ENCODE measurements at regions not wholly inside any gene's neighbourhood (a gene's known extent, or its start where the extent isn't known, plus 50 kb on each side); places are given as distances from the start of the nearest gene placed in this dataset.
"Not testable (repeated sequence)": the region's sequence is repeated elsewhere in the genome, so short reads cannot be mapped to it uniquely, and the experiment has no call there.

DNA sequence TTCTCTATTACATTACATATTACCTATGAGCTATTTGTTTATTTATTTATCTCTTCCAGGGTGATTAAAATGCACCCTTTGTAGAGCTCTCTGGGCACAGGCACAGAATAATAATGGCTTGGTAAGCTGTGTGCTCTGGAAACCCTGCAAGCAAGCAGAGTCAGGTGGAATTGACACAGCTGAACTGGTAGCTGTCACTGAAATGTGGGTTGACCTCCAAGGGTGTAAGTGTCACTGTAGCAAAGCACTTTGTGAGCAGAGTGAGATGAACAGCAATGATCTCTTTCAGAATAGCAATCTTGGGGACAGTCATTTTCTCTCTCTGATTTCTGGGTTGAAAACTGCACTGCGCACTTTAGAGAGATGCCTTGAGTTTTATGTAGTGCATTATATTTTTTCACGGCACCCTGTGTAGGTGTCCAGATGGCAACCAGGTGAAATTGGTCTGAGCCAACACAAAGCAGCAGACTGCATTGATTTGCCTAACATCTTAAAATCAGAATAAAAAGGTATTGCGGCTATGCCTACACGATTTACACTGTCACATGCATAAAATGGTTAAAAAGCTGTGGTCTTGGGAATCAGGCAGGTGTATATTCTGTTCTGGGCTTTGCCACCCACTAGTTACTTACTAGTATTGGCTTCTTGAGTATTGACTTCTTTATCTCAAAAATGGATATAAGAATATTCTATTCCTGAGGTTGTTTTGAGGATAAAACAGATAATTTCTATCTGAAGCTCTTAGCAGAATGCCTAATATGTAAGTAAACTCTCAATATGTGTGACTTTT lies 450.3 kb downstream of the RAPGEF2 start:
- DNase-seq, result no peak

DNA sequence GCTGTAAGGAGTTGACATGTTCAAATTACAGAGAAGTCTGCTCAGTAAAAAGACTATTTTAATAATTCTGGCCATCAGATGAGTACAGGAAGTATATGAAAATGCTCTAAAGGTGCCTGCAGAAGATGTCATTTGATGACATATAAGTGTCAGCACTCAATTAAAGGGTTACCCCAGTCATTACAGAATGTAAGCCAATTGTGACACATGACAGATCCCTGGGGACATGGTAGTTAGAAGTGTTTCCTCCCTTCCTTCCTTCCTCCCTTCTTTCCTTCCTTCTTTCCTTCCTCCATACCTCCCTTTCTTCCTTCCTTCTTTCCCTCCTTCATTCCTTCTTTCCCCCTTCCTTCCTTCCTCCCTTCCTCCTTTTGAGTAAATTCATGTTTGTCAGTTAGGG lies 453.0 kb downstream of the RAPGEF2 start:
- DNase-seq, result no peak

DNA sequence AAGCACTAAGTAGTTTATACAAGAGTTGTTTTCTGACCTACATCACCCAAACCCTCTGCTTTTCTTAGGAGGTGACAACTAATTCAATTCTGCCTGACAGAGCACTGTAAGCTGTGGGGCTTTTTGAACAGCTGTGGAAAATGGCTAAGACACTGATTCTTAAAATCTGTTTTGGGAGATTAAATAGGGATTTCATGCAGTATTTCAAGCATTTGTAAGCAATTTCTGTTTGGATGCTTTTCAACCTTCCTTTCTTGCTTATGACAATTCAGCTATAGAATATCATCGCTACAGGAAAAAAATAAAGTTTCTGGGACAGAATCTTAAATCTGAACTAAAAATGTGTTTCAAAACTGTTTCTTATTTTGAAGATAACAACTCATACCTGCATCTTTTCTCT lies 459.5 kb downstream of the RAPGEF2 start:
- no peak for DNase-seq

DNA sequence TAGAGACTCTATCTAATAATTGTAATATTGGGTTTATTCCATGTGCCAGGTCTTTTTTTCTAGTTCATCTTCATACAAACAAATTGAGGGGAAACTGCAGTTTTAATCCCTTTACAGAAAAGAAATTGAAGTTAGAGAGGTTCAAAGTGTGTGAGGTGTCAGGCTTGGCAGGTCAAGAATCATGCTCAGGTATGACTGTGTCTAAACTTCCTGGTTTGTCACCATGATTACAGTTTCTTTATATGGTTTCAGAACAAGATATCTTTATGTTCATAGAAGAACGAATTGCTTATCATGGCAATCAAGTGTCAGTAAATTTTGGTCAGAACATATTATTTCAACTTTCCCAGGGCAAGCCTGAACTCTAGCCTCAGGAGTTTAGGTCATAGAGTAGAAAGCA lies 460.4 kb downstream of the RAPGEF2 start:
- no peak for DNase-seq

DNA sequence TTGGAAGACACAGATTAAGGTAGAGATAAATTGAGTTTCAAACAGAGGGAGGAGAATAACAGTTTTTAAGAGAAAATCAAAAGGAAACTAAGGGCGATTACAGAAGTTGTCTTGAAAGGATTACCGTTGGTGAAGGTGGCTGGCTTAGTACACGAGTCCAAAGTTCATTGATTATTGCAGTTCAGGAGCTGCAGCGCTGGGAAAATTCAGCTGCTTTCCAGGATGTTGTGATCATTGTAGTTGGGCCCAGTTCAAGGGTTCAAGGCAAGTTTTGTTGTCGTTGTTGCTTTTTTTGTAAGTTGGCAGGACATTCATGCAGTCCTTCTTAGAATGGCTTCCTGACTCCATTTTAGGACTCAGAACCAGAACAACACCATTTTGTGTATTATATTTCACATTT lies 461.7 kb downstream of the RAPGEF2 start:
- no peak for DNase-seq

DNA sequence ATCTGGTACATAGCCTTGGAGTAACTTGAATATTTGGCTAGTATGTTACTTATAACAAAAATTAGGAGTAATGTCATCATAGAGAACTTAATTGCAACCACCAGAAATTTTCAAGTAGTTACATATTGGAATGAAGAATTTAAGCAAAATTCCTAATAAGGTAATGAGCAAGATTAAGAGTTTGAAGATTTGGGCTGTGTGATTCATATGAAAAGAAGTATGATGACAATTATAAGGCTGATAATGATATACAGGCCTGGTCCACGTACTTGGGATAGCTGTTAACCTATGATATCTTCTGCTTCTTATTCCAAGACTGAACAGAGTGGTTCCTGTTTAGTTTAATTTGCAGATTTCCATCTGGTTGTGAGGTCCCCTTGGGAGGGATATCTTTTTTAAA lies 463.9 kb downstream of the RAPGEF2 start:
- DNase-seq, result no peak

DNA sequence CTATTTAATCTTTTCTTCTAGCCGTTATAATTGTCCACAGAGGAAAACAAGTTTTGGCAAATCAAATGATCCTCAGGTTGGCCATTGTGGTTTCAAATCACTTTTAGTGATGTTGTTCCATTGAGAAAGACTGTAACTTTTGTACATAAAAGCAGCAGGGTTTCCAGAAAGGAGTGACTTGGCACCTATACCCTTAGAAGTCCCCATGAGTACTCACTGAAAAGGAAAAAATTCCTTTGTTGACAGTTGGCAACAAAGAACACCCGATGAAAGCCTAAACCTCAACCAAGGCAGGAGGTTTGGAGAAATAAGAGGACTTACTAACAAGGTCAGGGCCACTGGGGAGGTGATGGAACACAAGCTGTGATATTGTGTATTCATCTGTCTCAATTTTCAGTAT lies 474.4 kb downstream of the RAPGEF2 start:
- DNase-seq, result no peak

DNA sequence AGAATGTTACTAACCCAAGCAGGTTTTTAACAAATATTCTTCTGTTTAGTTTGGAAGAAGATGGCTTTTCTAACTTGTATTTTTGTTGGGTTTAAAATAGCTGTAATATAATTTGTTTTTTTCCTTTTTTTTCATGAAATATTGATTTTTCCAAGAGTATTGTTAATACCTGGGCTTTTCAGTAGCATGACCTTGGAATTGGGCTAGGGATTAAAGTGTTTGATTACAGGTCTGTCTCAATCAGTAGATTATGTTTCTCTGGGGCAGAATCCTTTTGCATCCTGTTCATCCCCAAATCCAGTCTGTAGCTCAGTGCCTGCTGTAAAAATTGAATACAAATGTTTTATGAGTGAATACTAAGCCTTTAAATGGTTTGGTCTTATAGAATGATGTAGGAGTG lies 479.8 kb downstream of the RAPGEF2 start:
- no peak for DNase-seq

DNA sequence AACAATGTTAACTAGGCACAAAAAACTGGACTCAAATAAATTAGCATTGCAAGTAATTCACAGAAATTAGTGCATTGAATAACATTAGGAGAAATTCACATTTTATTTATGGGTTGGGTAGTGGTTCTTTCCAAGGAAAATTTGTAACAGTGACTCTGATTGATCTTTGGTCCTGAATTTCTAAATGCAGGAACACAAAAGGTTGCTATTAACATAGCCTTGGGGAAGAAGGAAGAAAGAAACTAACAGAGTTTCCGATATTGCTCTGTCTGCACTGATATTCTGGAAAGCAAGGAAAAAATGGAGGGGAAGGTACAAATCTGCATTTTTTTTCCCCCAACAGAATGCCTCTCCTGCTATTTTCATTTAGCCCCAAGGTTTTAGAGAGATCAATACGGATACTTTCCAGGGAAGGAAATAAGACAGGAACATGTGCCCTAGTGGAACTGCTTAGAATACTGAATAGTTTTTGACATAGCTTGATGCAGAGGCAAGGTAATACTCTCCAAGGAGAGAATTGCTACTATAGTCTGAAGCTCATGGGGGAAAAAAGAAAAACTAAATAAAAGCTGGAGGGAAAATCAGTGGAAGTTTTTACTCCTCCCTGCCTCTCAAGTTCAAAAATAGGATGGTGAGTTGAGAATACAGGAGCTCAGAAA lies 490.1 kb downstream of the RAPGEF2 start:
- no peak for DNase-seq

DNA sequence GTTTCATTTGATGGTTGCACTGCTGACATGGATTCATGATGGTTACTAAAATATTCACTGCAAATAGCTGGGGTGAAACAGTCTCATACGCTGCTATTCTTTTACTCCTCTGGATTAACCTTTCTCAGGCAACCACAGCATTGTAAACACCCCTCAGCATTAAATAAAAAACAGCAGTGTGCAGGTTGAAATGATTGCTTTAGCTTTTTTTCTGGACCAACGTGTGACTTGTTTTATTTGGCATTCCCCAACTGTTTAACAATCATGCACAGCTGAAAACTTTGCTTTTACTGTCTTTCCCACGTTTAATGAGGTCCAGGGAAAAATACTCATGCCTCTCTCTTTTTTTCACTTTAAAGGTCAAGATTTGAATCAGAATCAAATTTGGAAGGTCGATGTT lies 490.8 kb downstream of the RAPGEF2 start:
- no peak for DNase-seq

DNA sequence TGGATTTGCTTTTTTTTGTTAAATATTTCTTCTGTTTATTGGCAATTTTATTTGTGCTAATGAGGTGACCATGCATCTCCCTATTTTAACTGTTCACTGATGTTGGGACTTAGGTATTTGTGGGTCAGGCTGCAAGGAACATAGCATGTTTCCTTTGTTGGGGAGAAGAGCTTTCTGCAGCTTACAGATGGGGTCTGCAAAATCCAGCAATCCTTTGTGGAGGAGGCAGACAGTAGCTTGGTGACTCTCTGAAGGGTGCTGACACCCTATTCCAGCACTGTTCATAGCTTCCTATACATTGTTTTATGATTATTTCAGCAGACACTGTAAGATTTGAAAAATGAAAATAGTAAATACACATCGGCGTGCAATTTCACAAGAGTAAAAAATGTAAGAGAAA lies 491.7 kb downstream of the RAPGEF2 start:
- no peak for DNase-seq

DNA sequence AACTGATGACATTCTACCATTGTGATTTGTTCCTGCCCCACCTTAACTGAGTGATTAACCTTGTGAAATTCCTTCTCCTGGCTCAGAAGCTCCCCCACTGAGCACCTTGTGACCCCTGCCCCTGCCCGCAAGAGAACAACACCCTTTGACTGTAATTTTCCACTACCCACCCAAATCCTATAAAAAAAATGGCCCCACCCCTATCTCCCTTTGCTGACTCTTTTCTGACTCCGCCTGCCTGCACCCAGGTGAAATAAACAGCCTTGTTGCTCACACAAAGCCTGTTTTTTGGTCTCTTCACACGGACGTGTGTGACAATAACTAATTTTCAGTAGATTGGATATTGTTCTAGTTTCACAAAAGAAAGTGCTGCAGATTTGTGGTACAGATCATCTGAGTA lies 492.2 kb downstream of the RAPGEF2 start:
- not testable (repeated sequence) for DNase-seq

DNA sequence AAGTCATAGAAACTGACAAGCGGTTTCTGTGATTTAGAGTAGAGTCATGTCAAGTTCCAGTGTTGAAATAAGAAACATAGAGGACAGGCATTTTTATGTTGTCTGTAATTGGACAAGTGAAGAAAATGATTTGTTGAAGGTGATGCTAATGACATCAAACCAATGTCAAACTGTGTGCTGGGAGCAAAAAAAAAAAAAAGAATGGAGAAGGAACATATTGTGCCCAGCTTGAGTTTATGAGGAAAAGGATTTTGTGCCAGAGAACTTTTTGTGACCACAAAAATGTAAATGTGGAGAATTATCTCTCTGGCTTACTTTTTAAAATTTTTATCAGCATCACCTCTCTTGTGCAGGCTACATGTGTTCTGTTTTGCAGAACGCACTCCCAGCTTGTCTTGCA lies 495.7 kb downstream of the RAPGEF2 start:
- no peak for DNase-seq

DNA sequence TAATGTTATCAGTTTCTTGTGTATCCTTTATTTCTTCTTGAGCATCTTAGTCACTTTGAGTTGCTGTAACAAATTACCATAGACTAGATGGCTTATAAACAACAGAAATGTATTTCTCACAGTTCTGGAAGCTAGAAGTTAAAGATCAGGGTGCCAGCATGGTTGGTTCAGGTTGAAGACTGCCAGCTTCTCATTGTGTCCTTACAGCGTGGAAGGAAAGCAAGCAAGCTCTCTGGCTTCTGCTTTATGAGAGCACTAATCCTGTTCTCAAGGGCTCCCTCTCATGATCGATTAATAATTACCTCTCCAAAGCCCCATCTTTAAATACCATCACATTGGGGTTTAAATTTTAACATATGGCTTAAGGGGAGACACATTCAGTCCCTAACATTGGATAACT lies 497.2 kb downstream of the RAPGEF2 start:
- DNase-seq, result no peak

DNA sequence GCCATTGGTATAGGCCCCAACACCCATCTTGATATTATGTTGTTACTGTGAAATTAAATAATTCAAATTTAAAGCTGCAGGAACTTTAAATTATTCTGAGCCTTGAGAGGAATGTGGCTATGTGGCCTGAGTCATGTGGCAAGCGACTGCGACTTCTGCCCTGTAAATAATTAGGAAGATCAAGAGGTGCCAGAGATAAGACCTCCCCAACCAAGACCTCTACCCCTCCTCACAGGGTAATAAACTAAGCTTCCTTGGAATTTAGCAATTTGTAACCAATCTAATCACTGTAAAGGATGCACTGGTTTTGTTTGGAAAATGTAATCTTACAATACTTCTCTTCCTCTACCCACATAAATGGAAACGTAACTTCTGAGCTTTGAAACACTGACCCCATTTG lies 501.9 kb downstream of the RAPGEF2 start:
- DNase-seq, result no peak

DNA sequence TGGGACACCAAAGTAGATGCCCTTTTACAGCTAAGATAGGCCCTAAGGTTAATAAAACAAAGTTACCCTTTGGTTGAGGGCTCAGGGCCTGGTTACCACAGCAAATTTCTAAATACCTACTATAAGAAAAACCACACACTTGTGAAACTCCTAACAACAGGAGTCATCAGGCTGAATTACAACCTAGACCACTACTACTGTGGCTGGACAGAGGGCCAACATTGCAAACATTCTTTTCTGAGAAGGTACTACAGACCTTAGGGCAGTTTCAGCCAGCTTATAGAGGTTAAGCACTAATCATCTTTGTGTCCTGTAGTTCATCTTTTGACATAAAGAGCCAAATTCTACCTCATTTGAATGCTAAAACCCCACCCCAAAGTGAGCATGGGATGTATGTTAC lies 504.0 kb downstream of the RAPGEF2 start:
- no peak for DNase-seq

DNA sequence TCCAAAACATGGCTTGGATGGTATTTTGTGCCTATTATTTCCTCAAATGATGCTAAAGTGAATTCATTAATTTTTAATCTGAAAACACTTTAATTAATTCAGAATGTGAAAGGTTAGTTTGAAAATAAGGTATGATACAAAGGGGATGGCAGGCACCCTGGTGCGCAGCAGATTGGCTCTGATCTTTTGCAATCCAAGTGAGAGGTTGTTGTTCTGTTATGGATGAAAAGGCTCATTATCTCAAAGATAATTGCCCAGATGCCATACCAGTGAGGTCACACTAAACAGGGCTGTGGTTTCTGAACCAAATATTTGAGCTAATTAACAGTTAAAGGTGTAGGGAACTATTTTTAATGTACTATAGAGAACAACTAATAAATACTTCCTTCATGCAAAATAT lies 504.9 kb downstream of the RAPGEF2 start:
- peak; percentile 47 for DNase-seq

DNA sequence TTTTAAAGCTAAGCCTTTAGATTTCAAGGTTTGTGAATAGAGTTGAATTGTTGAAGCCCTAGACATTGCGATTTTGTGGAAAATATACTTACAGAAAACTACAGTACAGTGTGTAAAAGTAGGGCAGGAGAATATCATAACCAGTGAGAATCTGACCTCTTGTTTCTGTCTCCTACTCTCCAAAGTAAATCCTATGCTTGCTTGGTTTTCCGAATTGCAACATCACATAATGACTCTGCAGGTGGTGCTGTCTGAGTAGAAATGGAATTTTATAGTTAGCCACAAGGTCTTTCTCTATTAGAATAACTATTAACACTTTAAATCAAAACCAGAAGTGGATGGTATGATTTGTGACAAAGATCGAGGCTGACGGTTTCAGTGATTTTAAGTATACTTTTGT lies 505.6 kb downstream of the RAPGEF2 start:
- DNase-seq, result no peak

DNA sequence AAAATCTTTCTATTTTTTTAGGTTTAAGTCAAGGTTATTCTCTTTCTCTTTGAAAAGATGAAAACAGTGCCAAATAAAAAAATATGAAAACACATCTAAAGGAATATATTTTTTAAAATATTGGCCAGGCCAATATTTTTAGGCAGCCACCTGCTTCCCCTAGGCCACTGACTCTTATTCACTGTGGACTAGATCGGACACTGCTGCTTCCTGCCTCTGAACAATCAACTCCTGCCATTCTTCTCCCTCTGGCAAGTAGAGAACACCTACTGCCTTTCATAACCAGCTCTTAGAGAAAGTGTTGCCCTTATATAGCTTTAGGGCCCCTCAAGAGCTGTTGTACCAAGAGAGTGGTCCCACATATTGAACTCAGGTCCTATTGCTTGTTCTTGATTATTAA lies 529.2 kb downstream of the RAPGEF2 start:
- DNase-seq, result no peak

DNA sequence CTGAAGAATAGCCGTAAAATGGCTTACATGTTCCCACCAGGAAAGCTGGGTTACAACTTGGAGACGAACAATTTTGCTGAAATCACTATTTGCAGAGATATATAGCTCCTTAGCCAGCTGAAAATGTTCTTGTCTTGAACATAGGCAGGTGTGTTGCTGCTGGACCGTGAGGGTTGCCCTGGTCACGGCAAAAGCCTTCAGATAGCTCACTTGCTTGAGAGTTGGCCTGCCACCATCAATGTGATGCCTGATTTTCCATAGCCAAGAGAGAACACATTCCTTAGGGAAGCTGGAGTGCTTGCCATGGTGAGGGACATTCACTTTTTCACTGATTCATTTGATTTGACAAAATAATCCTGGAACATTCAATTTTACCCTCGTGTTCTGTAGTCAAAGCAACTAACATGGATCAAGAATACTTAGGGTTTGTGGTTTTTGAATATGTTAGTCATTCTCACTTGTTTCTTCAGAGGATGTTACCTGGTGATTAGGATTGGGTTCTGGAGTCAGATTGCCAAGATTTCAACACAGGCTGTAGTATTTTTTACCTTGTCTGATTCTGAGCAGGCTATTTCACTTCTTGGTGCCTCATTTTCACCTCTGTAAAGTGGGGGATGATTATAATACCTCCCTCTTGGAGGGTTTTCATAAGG lies 536.9 kb downstream of the RAPGEF2 start:
- no peak for DNase-seq

DNA sequence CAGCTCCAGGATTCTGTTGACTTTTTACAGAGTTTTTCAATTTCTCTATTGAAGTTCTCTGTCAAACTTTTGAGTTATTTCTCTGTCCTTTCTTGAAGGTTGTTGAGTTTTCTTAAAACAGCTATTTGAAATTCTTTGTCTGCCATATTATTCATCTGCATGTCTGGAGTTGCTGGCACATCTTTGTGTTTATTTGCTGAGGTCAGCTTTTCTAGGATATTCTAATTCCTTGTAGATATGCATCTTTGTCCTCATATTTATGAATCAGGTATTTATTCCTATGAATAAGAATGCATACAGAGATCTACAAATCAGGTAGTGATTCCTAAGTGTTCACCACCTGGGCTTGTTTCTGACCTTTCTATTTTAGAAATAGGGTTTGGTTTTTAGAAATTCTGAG lies 546.4 kb downstream of the RAPGEF2 start:
- DNase-seq, result no peak

DNA sequence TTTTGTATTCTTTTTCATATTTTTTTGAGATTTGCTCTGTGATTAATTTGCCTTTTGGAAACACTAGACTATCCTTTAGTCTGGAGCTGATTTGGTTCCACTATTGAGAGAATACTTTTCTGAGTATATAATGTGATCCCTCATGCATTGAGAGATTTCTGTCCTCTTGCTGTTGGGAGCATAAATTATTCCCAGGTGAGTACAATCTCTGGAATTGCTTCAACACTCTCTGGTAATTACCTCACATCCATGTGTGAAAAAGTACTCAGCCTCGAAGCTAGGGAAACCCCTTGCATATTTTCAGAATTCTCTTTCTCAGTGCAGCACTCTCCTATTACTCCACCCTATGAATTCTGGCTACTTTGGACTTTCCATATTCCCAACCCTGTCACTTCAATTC lies 550.0 kb downstream of the RAPGEF2 start:
- no peak for DNase-seq

DNA sequence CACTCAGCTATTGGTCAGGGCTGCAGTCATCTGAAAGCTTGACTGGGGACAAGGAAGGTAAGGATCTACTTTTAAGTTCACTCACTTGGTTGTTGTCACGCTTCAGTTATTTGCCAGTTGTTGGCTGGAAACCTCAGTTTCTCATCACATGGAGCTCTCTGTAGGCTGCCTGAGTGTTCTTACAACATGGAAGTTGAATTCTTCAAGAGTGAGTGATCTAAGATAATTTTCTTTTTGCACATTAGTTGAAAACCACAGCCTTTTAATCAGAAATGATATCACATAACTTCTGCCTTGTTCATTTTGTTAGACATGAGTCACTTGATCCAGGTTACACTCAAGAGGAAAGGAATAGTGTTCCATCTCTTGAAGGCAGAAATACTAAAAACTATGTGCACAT lies 552.7 kb downstream of the RAPGEF2 start:
- DNase-seq, result no peak

DNA sequence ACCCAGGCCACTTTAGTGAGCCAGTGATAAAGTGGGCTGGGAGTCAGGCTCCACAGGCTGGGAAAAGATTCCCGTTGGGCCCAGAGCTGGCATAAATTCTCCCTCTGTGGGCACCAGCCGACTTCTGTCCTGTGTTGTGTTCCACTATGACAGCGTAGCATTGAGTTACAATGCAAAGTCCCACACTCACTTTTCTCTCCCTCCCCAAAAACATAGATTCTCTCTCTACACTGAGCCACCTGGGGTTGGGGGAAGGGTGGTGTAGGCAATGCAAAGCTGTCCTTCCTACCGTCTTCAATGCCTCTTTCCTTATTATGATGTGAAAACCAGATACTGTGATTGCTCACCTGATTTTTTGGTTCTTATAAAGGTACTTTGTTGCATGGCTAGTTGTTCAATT lies 566.2 kb downstream of the RAPGEF2 start:
- DNase-seq, result no peak

Measured in NCI-H1048 (cell line).